Spleen (tissue), 7 donors: ENCODE measurements at regions not wholly inside any gene's neighbourhood (a gene's known extent, or its start where the extent isn't known, plus 50 kb on each side); places are given as distances from the start of the nearest gene placed in this dataset.

ENCODE experiments used
- CTCF ChIP-seq, 11 experiments: fragments of 200-600 bp in 7 of 11; fragments of 450-650 bp in 4 of 11; sonication (generic) in 4 of 11; IDR thresholded peaks in 8 of 11; conservative IDR thresholded peaks in 3 of 11; 1 replicate in 7 of 11; 2 replicates in 4 of 11; pipeline versions ENCODE4 v1.4.0 to v1.8.0; 2016 to 2021; ENCODE audit warnings: antibody characterized with exemption in 11 of 11, inconsistent platforms in 4 of 11, mild to moderate bottlenecking in 1 of 11
- POLR2A ChIP-seq, 3 donors: fragments of 450-650 bp; IDR thresholded peaks; one replicate each; pipeline ENCODE4 v1.5.1; 2017; ENCODE audit warnings: antibody characterized with exemption in 3 of 3, mild to moderate bottlenecking in 1 of 3
- POLR2AphosphoS5 ChIP-seq, 3 donors: sonication (generic); formaldehyde crosslinking; IDR thresholded peaks; one replicate each; pipeline ENCODE4 v1.5.1; 2017; ENCODE audit warnings: antibody characterized with exemption in 3 of 3
- donor health status: DM: no; HTN: no; CAD: no; lungs with moderate emphysema.
- donor health status: DM: no; HTN: no; CAD: no.
- donor health status: DM: no; HTN: no; CAD: no.

- no peak for TF ChIP-seq CTCF (IDR thresholded peaks at IDR 0.05 in 8 of 11, conservative IDR thresholded peaks at IDR 0.05 in 3 of 11)
- no peak for TF ChIP-seq POLR2A (IDR thresholded peaks at IDR 0.05)
- TF ChIP-seq POLR2AphosphoS5 (IDR thresholded peaks at IDR 0.05) = no peak
Measured at GRCh38 chr17:71024969-71025368, 855.6 kb downstream of the KCNJ2 start.
